ENCODE measurements at regions not wholly inside any gene's neighbourhood (a gene's known extent, or its start where the extent isn't known, plus 50 kb on each side); places are given as distances from the start of the nearest gene placed in this dataset.

- Mint-ChIP-seq H3K27ac (ENCODE audit: unreplicated experiment) (no peak overlapping the region), H3K9me3 (ENCODE audit: unreplicated experiment) (no peaks in the 10 kb centered on the region), H3K36me3 (ENCODE audit: low read depth, unreplicated experiment) (no peaks in the 10 kb centered on the region), H3K4me3 (ENCODE audit: unreplicated experiment) (no peak overlapping the region), H3K4me1 (ENCODE audit: unreplicated experiment) (no peaks in the 10 kb centered on the region), H3K27me3 (ENCODE audit: unreplicated experiment) (no peaks in the 10 kb centered on the region)
- TF ChIP-seq CTCF (IDR thresholded peaks at IDR 0.05; ENCODE audit: unreplicated experiment), result no peak
- DNase-seq (ENCODE audit: low spot score), result no peak
These were observed 672.5 kb upstream of the ANKRD30A start for GRCh38 chr10:36452851-36453250.

- no peak for TF ChIP-seq CTCF (IDR thresholded peaks at IDR 0.05; ENCODE audit: unreplicated experiment)
- Mint-ChIP-seq H3K9me3 (ENCODE audit: unreplicated experiment) (no peaks in the 10 kb centered on the region), H3K4me1 (ENCODE audit: unreplicated experiment) (no peaks in the 10 kb centered on the region), H3K27me3 (ENCODE audit: unreplicated experiment) (no peaks in the 10 kb centered on the region), H3K36me3 (ENCODE audit: low read depth, unreplicated experiment) (no peaks in the 10 kb centered on the region), H3K4me3 (ENCODE audit: unreplicated experiment) (no peak overlapping the region), H3K27ac (ENCODE audit: unreplicated experiment) (no peak overlapping the region)
- no peak for DNase-seq (ENCODE audit: low spot score)
These were observed 673.9 kb upstream of the ANKRD30A start for GRCh38 chr10:36451391-36451970.

- no peaks in the 10 kb centered on the region for H3K36me3 Mint-ChIP-seq (ENCODE audit: low read depth, unreplicated experiment)
- no peaks in the 10 kb centered on the region for H3K4me1 Mint-ChIP-seq (ENCODE audit: unreplicated experiment)
- no peak for DNase-seq (ENCODE audit: low spot score)
- no peak for TF ChIP-seq CTCF (IDR thresholded peaks at IDR 0.05; ENCODE audit: unreplicated experiment)
- H3K4me3 Mint-ChIP-seq (ENCODE audit: unreplicated experiment), result no peak overlapping the region
- H3K27me3 Mint-ChIP-seq (ENCODE audit: unreplicated experiment), result no peaks in the 10 kb centered on the region
- no peaks in the 10 kb centered on the region for H3K9me3 Mint-ChIP-seq (ENCODE audit: unreplicated experiment)
- no peak overlapping the region for H3K27ac Mint-ChIP-seq (ENCODE audit: unreplicated experiment)
These were observed 675.0 kb upstream of the ANKRD30A start for GRCh38 chr10:36450380-36450779.

GRCh38 chr10:36448760-36449691 is 676.4 kb upstream of the ANKRD30A start:
- no peaks in the 10 kb centered on the region for H3K27me3 Mint-ChIP-seq (ENCODE audit: unreplicated experiment)
- no peaks in the 10 kb centered on the region for H3K36me3 Mint-ChIP-seq (ENCODE audit: low read depth, unreplicated experiment)
- H3K27ac Mint-ChIP-seq (ENCODE audit: unreplicated experiment), result no peak overlapping the region
- no peak for DNase-seq (ENCODE audit: low spot score)
- H3K9me3 Mint-ChIP-seq (ENCODE audit: unreplicated experiment), result no peaks in the 10 kb centered on the region
- H3K4me1 Mint-ChIP-seq (ENCODE audit: unreplicated experiment), result no peaks in the 10 kb centered on the region
- TF ChIP-seq CTCF (IDR thresholded peaks at IDR 0.05; ENCODE audit: unreplicated experiment), result no peak
- H3K4me3 Mint-ChIP-seq (ENCODE audit: unreplicated experiment), result no peak overlapping the region

- no peaks in the 10 kb centered on the region for H3K27me3 Mint-ChIP-seq (ENCODE audit: unreplicated experiment)
- no peaks in the 10 kb centered on the region for H3K9me3 Mint-ChIP-seq (ENCODE audit: unreplicated experiment)
- H3K27ac Mint-ChIP-seq (ENCODE audit: unreplicated experiment), result no peak overlapping the region
- DNase-seq (ENCODE audit: low spot score), result no peak
- TF ChIP-seq CTCF (IDR thresholded peaks at IDR 0.05; ENCODE audit: unreplicated experiment), result no peak
- H3K4me1 Mint-ChIP-seq (ENCODE audit: unreplicated experiment), result no peaks in the 10 kb centered on the region
- no peaks in the 10 kb centered on the region for H3K36me3 Mint-ChIP-seq (ENCODE audit: low read depth, unreplicated experiment)
- no peak overlapping the region for H3K4me3 Mint-ChIP-seq (ENCODE audit: unreplicated experiment)
These were observed 678.5 kb upstream of the ANKRD30A start for GRCh38 chr10:36446881-36447280.

Measured in endothelial cell (in vitro differentiated cells).